ENCODE measurements at regions not wholly inside any gene's neighbourhood (a gene's known extent, or its start where the extent isn't known, plus 50 kb on each side); places are given as distances from the start of the nearest gene placed in this dataset.

DNA sequence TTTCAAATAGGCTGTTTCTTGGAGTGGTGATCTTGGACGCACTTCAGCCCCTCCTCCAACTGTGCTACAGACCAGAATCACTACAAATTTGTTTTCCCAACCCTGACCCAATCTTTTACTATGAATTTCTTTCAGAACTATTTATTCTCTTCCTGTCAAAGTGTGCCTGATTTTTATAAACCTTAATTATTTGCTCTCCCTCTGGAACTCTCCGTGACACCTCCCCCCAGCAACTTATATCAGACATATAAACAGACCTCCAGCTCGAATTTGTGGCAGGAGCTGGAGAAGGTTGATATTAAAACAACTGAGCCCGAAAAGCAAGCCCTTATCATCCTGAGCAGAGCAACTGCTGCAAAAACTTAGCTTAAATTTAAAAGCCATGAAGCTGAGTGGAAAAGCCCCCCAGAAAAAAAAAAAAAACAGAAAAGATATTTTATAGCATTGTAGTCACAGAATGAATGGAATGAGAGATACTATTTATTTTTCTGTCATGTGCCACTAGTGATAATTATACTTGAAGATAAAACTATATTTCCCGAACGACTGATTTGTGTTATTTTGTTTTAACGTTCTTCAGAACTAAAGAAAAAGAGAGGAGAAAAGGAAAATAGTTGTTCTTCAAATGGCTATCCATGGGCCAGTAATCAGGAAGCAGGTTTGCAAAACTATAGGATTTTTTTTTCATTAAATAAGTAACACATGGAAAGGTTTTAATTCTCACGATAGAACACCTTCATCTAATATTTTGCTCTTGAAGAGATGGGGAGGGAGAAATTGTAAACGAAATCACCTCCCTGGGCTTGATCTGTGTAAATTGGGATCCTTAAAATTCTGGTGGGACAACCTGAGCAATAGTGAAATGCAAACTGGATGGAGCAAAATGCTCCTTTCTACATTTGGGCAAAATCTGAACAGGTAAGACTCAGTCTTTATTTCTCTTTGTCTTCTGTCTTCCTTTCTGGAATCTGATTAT, 80.8 kb downstream of the NR2F2 start:
- no peaks in the 10 kb centered on the region for H3K79me2 ChIP-seq (ENCODE audit: low read length)
- TF ChIP-seq EZH2phosphoT487 (IDR thresholded peaks at IDR 0.05; ENCODE audit: low read depth) (no peak), CTCF (IDR thresholded peaks at IDR 0.05; ENCODE audit: low read depth, low read length) (no peak)
- H3K4me1 ChIP-seq (ENCODE audit: low read length): no peaks in the 10 kb centered on the region
- H3K9ac ChIP-seq (ENCODE audit: low read length): no peak overlapping the region
- no peaks in the 10 kb centered on the region for H4K20me1 ChIP-seq (ENCODE audit: insufficient read depth, low read length)
- H3K4me2 ChIP-seq (ENCODE audit: low read length): no peak overlapping the region
- H3K36me3 ChIP-seq (replicated peaks; ENCODE audit: low read depth, low read length): no peaks in the 10 kb centered on the region
- H3K4me3 ChIP-seq (ENCODE audit: low read length): no peak overlapping the region
- no peaks in the 10 kb centered on the region for H3K27me3 ChIP-seq (ENCODE audit: low read depth, low read length)
- 0 out of 2 replicates have a peak, but pooled peaks cover 4% of the 10 kb centered on the region for H3K9me3 ChIP-seq (ENCODE audit: insufficient read depth, low read length)
- no peak overlapping the region for H3K27ac ChIP-seq (ENCODE audit: low read length)
- H2AFZ ChIP-seq (ENCODE audit: low read depth, low read length): no peak overlapping the region

DNA sequence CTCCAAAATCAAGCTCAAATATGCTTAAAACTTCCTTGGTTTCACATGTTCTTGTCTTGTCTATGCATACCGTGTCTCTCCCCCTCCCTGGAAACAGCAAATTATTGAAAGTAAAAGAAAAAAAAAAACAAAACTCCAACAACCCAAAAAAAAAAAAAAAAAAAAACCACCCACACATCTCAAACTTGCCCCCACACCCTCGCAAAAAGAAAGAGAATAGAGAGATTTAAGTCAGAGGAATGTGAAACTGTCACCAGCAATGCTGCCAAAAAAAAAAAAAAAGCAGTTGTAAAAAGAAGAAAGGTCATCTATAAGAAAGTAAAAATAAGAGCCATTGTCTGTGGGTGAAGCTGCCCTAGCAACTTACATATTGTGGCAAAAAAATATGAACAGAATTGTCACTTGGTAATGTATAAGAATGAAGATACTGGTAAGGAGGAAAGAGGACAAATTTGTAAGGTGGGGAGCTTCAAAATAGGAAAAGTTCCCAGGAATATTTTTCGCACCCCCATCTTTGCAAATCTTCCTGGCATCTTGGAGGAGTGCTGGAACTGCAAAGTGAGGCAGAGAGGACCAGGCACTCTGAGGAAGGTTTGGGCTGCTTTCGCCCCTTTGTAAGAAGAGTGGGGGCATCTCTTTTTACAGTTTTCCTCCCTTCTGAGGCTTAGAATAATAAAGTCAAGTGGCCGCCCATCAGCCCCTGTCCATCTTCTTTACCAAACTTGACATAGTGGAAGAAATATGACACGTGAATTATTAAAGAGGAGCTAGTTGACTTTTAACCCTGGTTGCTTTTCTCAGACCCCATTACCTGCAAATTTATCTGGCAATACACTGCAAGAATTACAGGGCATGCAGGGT, 81.8 kb downstream of the NR2F2 start:
- H4K20me1 ChIP-seq (ENCODE audit: insufficient read depth, low read length): no peaks in the 10 kb centered on the region
- H3K27ac ChIP-seq (ENCODE audit: low read length): no peak overlapping the region
- 0 out of 2 replicates have a peak, but pooled peaks cover 4% of the 10 kb centered on the region for H3K9me3 ChIP-seq (ENCODE audit: insufficient read depth, low read length)
- H3K4me2 ChIP-seq (ENCODE audit: low read length): no peak overlapping the region
- no peaks in the 10 kb centered on the region for H3K79me2 ChIP-seq (ENCODE audit: low read length)
- H3K36me3 ChIP-seq (replicated peaks; ENCODE audit: low read depth, low read length): no peaks in the 10 kb centered on the region
- no peaks in the 10 kb centered on the region for H3K27me3 ChIP-seq (ENCODE audit: low read depth, low read length)
- H3K4me1 ChIP-seq (ENCODE audit: low read length): no peaks in the 10 kb centered on the region
- no peak overlapping the region for H3K9ac ChIP-seq (ENCODE audit: low read length)
- TF ChIP-seq EZH2phosphoT487 (IDR thresholded peaks at IDR 0.05; ENCODE audit: low read depth): no peak
- no peak overlapping the region for H3K4me3 ChIP-seq (ENCODE audit: low read length)
- no peak overlapping the region for H2AFZ ChIP-seq (ENCODE audit: low read depth, low read length)

DNA sequence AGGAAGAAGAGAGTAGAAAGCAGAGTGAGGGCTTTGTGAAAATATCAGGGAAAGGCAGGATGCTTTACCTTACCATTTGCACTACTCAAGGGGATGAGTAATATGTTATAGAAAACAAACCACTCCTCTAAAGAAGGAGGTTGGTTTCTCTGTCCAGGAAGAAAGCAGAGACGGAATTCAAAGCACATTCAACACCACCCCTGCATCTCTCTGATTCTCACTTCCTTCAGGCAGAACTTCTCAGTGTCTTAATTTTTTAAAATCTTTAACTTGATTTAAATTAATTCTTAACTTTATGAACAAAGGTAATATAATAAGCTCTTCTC, 82.4 kb downstream of the NR2F2 start:
- no peaks in the 10 kb centered on the region for H4K20me1 ChIP-seq (ENCODE audit: insufficient read depth, low read length)
- H3K9ac ChIP-seq (ENCODE audit: low read length): no peak overlapping the region
- no peak overlapping the region for H3K4me2 ChIP-seq (ENCODE audit: low read length)
- no peak overlapping the region for H3K4me3 ChIP-seq (ENCODE audit: low read length)
- H3K27ac ChIP-seq (ENCODE audit: low read length): no peak overlapping the region
- no peaks in the 10 kb centered on the region for H3K4me1 ChIP-seq (ENCODE audit: low read length)
- no peaks in the 10 kb centered on the region for H3K79me2 ChIP-seq (ENCODE audit: low read length)
- H3K36me3 ChIP-seq (replicated peaks; ENCODE audit: low read depth, low read length): no peaks in the 10 kb centered on the region
- no peak overlapping the region for H2AFZ ChIP-seq (ENCODE audit: low read depth, low read length)
- 0 out of 2 replicates have a peak, but pooled peaks cover 4% of the 10 kb centered on the region for H3K9me3 ChIP-seq (ENCODE audit: insufficient read depth, low read length)
- TF ChIP-seq EZH2phosphoT487 (IDR thresholded peaks at IDR 0.05; ENCODE audit: low read depth) (no peak), CTCF (IDR thresholded peaks at IDR 0.05; ENCODE audit: low read depth, low read length) (no peak)
- H3K27me3 ChIP-seq (ENCODE audit: low read depth, low read length): no peaks in the 10 kb centered on the region

DNA sequence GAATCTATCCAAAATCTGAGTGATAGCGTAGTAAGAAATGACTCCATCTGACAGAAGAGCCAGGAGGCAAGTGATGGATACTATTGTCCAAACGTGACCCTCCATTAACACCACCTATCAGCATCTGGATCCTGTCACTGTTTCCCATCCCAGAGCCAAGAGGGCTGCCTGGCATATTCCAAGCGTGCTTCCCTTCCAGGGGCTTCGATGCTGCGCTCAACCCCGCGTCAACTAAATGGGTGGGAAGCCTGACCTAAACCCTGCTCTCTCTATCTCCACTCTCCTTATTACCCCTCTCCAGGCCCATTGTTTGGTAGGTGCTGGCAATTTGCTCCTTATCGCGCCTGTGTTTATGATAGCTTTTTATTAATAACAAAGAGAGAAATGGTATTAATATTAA, 83.2 kb downstream of the NR2F2 start:
- 0 out of 2 replicates have a peak, but pooled peaks cover 3% of the 10 kb centered on the region for H3K9me3 ChIP-seq (ENCODE audit: insufficient read depth, low read length)
- no peaks in the 10 kb centered on the region for H3K27me3 ChIP-seq (ENCODE audit: low read depth, low read length)
- TF ChIP-seq CTCF (IDR thresholded peaks at IDR 0.05; ENCODE audit: low read depth, low read length) (no peak), EZH2phosphoT487 (IDR thresholded peaks at IDR 0.05; ENCODE audit: low read depth) (no peak)
- no peaks in the 10 kb centered on the region for H3K4me1 ChIP-seq (ENCODE audit: low read length)
- H3K9ac ChIP-seq (ENCODE audit: low read length): no peak overlapping the region
- H2AFZ ChIP-seq (ENCODE audit: low read depth, low read length): no peak overlapping the region
- H4K20me1 ChIP-seq (ENCODE audit: insufficient read depth, low read length): no peaks in the 10 kb centered on the region
- no peaks in the 10 kb centered on the region for H3K36me3 ChIP-seq (replicated peaks; ENCODE audit: low read depth, low read length)
- H3K4me2 ChIP-seq (ENCODE audit: low read length): no peak overlapping the region
- no peak overlapping the region for H3K27ac ChIP-seq (ENCODE audit: low read length)
- no peak overlapping the region for H3K4me3 ChIP-seq (ENCODE audit: low read length)
- H3K79me2 ChIP-seq (ENCODE audit: low read length): no peaks in the 10 kb centered on the region

All from OCI-LY3 (cell line).